B cell (primary cell): ENCODE measurements at regions not wholly inside any gene's neighbourhood (a gene's known extent, or its start where the extent isn't known, plus 50 kb on each side); places are given as distances from the start of the nearest gene placed in this dataset.

Source experiments
- ATAC-seq: fragments of 200-7000 bp; cut with Tn5 transposase; one replicate; pipeline ENCODE4 v1.10.0; 2021; ENCODE audit warnings: low read depth, mild to moderate bottlenecking, moderate number of reproducible peaks, moderate library complexity
- CTCF ChIA-PET: fragments of 350-600 bp; sonication (Branson Sonifier 250); formaldehyde crosslinking; loops from one replicate; lab custom pipeline; 2021; ENCODE audit warnings: antibody characterized with exemption, inconsistent platforms; lab: Charles Lee
- POLR2A ChIA-PET: fragments of 350-600 bp; sonication (Branson Sonifier 250); formaldehyde crosslinking; loops from one replicate; lab custom pipeline; 2021; ENCODE audit warnings: antibody characterized with exemption; lab: Charles Lee
- DNase-seq: peaks from one replicate; pipeline ENCODE4 v3.0.0; 2013
- H2AFZ ChIP-seq: 2 replicates; pipeline ENCODE4 v1.6.1; 2012; ENCODE audit warnings: mild to moderate bottlenecking, low read depth, low read length; ENCODE audit not compliant: insufficient read depth, poor library complexity, severe bottlenecking
- H3K27ac ChIP-seq, 2 donors: 1 replicate in 1 of 2; 2 replicates in 1 of 2; pipeline ENCODE4 v1.5.1; 2012 to 2013; ENCODE audit warnings: low read length in 2 of 2, mild to moderate bottlenecking in 2 of 2, moderate library complexity in 1 of 2
- H3K27me3 ChIP-seq, 4 experiments: fragments of 200-600 bp in 1 of 4; sonication (generic) in 1 of 4; replicated peaks in 1 of 4; 1 replicate in 2 of 4; 2 replicates in 2 of 4; pipeline versions ENCODE4 v1.6.1 to v1.7.0; 2013 to 2016; ENCODE audit warnings: low read length in 3 of 4, mild to moderate bottlenecking in 2 of 4, mixed read lengths in 1 of 4, moderate library complexity in 1 of 4; ENCODE audit not compliant: insufficient read depth in 4 of 4, control insufficient read depth in 3 of 4; ENCODE audit errors: control extremely low read depth in 1 of 4
- H3K36me3 ChIP-seq, 2 experiments: replicated peaks in 1 of 2; 1 replicate in 1 of 2; 2 replicates in 1 of 2; pipeline versions ENCODE4 v1.6.1 to v1.7.1; 2013; ENCODE audit warnings: low read length in 1 of 2; ENCODE audit not compliant: insufficient read depth in 2 of 2, control insufficient read depth in 1 of 2; ENCODE audit errors: control extremely low read depth in 1 of 2, extremely low read depth in 1 of 2
- H3K4me1 ChIP-seq, 2 donors: fragments of 200-600 bp in 1 of 2; sonication (generic) in 1 of 2; 1 replicate in 1 of 2; 2 replicates in 1 of 2; pipeline versions ENCODE4 v1.5.1 to v1.6.1; 2013 to 2017; ENCODE audit warnings: low read length in 2 of 2; ENCODE audit not compliant: control insufficient read depth in 2 of 2, insufficient read depth in 2 of 2
- H3K4me2 ChIP-seq: replicated peaks from 2 replicates; pipeline ENCODE3; 2012; ENCODE audit warnings: mild to moderate bottlenecking, low read depth, low read length; ENCODE audit not compliant: poor library complexity, severe bottlenecking
- H3K4me3 ChIP-seq, 5 experiments: fragments of 200-600 bp in 1 of 5; sonication (generic) in 1 of 5; 1 replicate in 3 of 5; 2 replicates in 2 of 5; pipeline versions ENCODE4 v1.5.1 to v1.7.0; 2011 to 2016; ENCODE audit warnings: low read length in 4 of 5, mild to moderate bottlenecking in 4 of 5, low read depth in 2 of 5, control low read depth in 1 of 5, moderate library complexity in 1 of 5; ENCODE audit not compliant: insufficient read depth in 1 of 5; ENCODE audit errors: control extremely low read depth in 1 of 5, extremely low read depth in 1 of 5
- H3K79me2 ChIP-seq: fragments of 200-600 bp; sonication (generic); one replicate; pipeline ENCODE4 v1.6.0; 2016; ENCODE audit warnings: low read length; ENCODE audit not compliant: control insufficient read depth, insufficient read depth
- H3K9ac ChIP-seq: fragments of 200-600 bp; sonication (generic); 2 replicates; pipeline ENCODE4 v1.6.1; 2017; ENCODE audit warnings: mild to moderate bottlenecking, low read length, moderate library complexity
- H3K9me3 ChIP-seq, 3 donors: one replicate each; pipeline versions ENCODE4 v1.6.1 to v1.7.1; 2013; ENCODE audit warnings: low read length in 2 of 3; ENCODE audit not compliant: control insufficient read depth in 2 of 3, insufficient read depth in 1 of 3; ENCODE audit errors: control extremely low read depth in 1 of 3
- H4K20me1 ChIP-seq: 2 replicates; pipeline ENCODE4 v1.6.0; 2012; ENCODE audit warnings: mild to moderate bottlenecking, low read length; ENCODE audit not compliant: insufficient read depth, control insufficient read depth, poor library complexity, severe bottlenecking
- H3K27ac Mint-ChIP-seq: one replicate; pipeline ENCODE4 v1.8.0; 2021; ENCODE audit warnings: mixed read lengths
- H3K27me3 Mint-ChIP-seq: one replicate; pipeline ENCODE4 v1.8.0; 2021; ENCODE audit warnings: mixed read lengths
- H3K4me1 Mint-ChIP-seq: one replicate; pipeline ENCODE4 v1.8.0; 2021; ENCODE audit warnings: mixed read lengths
- H3K4me3 Mint-ChIP-seq: one replicate; pipeline ENCODE4 v1.8.0; 2021; ENCODE audit warnings: mixed read lengths
- H3K9me3 Mint-ChIP-seq: one replicate; pipeline ENCODE4 v1.8.0; 2022; ENCODE audit warnings: mixed read lengths; ENCODE audit not compliant: insufficient read depth
- CTCF ChIP-seq: fragments of 200-600 bp; IDR thresholded peaks from one replicate; pipeline ENCODE4 v1.8.0; 2022; ENCODE audit warnings: antibody characterized with exemption, mild to moderate bottlenecking
- EZH2 ChIP-seq: IDR thresholded peaks from 2 replicates; pipeline ENCODE4 v1.6.1; 2012; ENCODE audit warnings: borderline replicate concordance, low read depth, mild to moderate bottlenecking, moderate library complexity, low read length; ENCODE audit not compliant: insufficient read depth, poor library complexity, severe bottlenecking
- WGBS: methylation state at CpG from one replicate; pipeline ENCODE4 v1.1.5; 2013; ENCODE audit warnings: missing lambda C conversion rate; ENCODE audit not compliant: insufficient coverage; 5-methylcytosine and 5-hydroxymethylcytosine counted together
- intact Hi-C: fragments of 100-400 bp; cut with micrococcal nuclease; formaldehyde crosslinking; loops from one replicate; pipeline ENCODE4 v1.10.0; 2022

GRCh38 chr6:156715839-156716238, 61.3 kb upstream of the ARID1B start:
- no peaks in the 10 kb centered on the region for H3K9me3 ChIP-seq
- no peaks in the 10 kb centered on the region for H3K27me3 Mint-ChIP-seq
- no peak for DNase-seq
- no peak overlapping the region for H3K4me3 ChIP-seq
- no peak overlapping the region for H3K4me2 ChIP-seq
- WGBS = 97% methylated on average over 4 of the region's 5 CpGs
- H3K9me3 Mint-ChIP-seq = no peaks in the 10 kb centered on the region
- ATAC-seq = no peak
- H3K4me1 ChIP-seq = peaks cover 18 to 27% of the 10 kb centered on the region in 2 donors
- no peak overlapping the region for H3K27ac Mint-ChIP-seq
- TF ChIP-seq CTCF = no peak
- TF ChIP-seq EZH2 = no peak
- H3K27me3 ChIP-seq = no peaks in the 10 kb centered on the region
- POLR2A ChIA-PET = interaction anchor here (0.6 kb wide), 1 partner anchor 18 kb away, joined by 4 read pairs; no protein-coding TSS in a partner anchor
- H3K79me2 ChIP-seq = no peaks in the 10 kb centered on the region
- H3K4me1 Mint-ChIP-seq = peaks cover 34% of the 10 kb centered on the region
- H3K36me3 ChIP-seq = no peaks in the 10 kb centered on the region
- H3K4me3 Mint-ChIP-seq = no peak overlapping the region
- H3K27ac ChIP-seq = no peak overlapping the region
- no peaks in the 10 kb centered on the region for H4K20me1 ChIP-seq
- CTCF ChIA-PET = interaction anchor here (0.6 kb wide), 1 partner anchor 55 kb away, joined by 4 read pairs; no protein-coding TSS in a partner anchor
- no peak overlapping the region for H2AFZ ChIP-seq
- intact Hi-C loops = no loop called here
- no peak overlapping the region for H3K9ac ChIP-seq

- ChIA-PET POLR2A (no interaction called here), CTCF (no interaction called here)
- Histone ChIP-seq H3K27ac (no peak overlapping the region), H3K9me3 (no peaks in the 10 kb centered on the region), H2AFZ (no peak overlapping the region), H3K79me2 (no peaks in the 10 kb centered on the region), H3K4me3 (no peak overlapping the region), H3K36me3 (no peaks in the 10 kb centered on the region), H4K20me1 (no peaks in the 10 kb centered on the region), H3K4me2 (no peak overlapping the region), H3K4me1 (peaks cover 5 to 7% of the 10 kb centered on the region in 2 donors), H3K27me3 (no peaks in the 10 kb centered on the region), H3K9ac (no peak overlapping the region)
- no peak overlapping the region for H3K27ac Mint-ChIP-seq
- TF ChIP-seq CTCF (no peak), EZH2 (no peak)
- H3K4me3 Mint-ChIP-seq = no peak overlapping the region
- no peak for ATAC-seq
- H3K9me3 Mint-ChIP-seq = no peaks in the 10 kb centered on the region
- no peaks in the 10 kb centered on the region for H3K27me3 Mint-ChIP-seq
- intact Hi-C loops = no loop called here
- peaks cover 22% of the 10 kb centered on the region for H3K4me1 Mint-ChIP-seq
- DNase-seq = no peak
- no CpG with 5 or more reads among the region's 5 CpGs for WGBS
These were observed 63.6 kb upstream of the ARID1B start for GRCh38 chr6:156713548-156713947.
